ENCODE measurements at regions not wholly inside any gene's neighbourhood (a gene's known extent, or its start where the extent isn't known, plus 50 kb on each side); places are given as distances from the start of the nearest gene placed in this dataset.

GRCh38 chrY:8741343-8742069, 595.8 kb upstream of the TSPY4 start:
- Histone ChIP-seq H3K9ac (ENCODE audit: insufficient read depth, low read depth, low read length) (no peak overlapping the region), H3K9me3 (ENCODE audit: low read length) (no peaks in the 10 kb centered on the region; the same call in 1 of the 2 replicates), H3K4me2 (ENCODE audit: low read depth, low read length) (no peak overlapping the region), H3K36me3 (replicated peaks in 1 of 2; ENCODE audit: control insufficient read depth in 1 of 2, insufficient read depth in 2 of 2, low read length in 2 of 2) (no peaks in the 10 kb centered on the region), H3K4me3 (replicated peaks in 1 of 3; ENCODE audit: insufficient read depth in 1 of 3, low read depth in 2 of 3, low read length in 3 of 3) (no peak overlapping the region), H3K27me3 (ENCODE audit: control insufficient read depth in 1 of 2, insufficient read depth in 2 of 2, low read length in 2 of 2) (no peaks in the 10 kb centered on the region), H3K27ac (ENCODE audit: extremely low read length, insufficient read depth, low read length) (no peak overlapping the region), H3K79me2 (ENCODE audit: insufficient read depth, low read length) (no peaks in the 10 kb centered on the region), H2AFZ (ENCODE audit: low read length) (no peak overlapping the region), H4K20me1 (ENCODE audit: insufficient read depth, low read length) (no peaks in the 10 kb centered on the region), H3K4me1 (ENCODE audit: insufficient read depth, low read length) (no peaks in the 10 kb centered on the region)
- DNase-seq (ENCODE audit: low spot score), result no peak
- TF ChIP-seq, protein P1, sequence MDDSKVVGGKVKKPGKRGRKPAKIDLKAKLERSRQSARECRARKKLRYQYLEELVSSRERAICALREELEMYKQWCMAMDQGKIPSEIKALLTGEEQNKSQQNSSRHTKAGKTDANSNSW (CRISPR knock-in tag; IDR thresholded peaks at IDR 0.05; ENCODE audit: borderline replicate concordance), result no peak
- TF ChIP-seq MAX (IDR thresholded peaks at IDR 0.05) (no peak), ZNF749 (CRISPR knock-in tag; IDR thresholded peaks at IDR 0.05; ENCODE audit: borderline replicate concordance) (no peak), ZBTB7A (CRISPR knock-in tag; IDR thresholded peaks at IDR 0.05) (no peak), ARNTL (CRISPR knock-in tag; IDR thresholded peaks at IDR 0.05) (no peak), AGO1 (IDR thresholded peaks at IDR 0.05; ENCODE audit: low read depth, low read length, poor library complexity, severe bottlenecking) (no peak), ZSCAN21 (CRISPR knock-in tag; IDR thresholded peaks at IDR 0.05; ENCODE audit: borderline replicate concordance) (no peak), CREB1 (IDR thresholded peaks at IDR 0.05) (no peak), CREB1 (CRISPR knock-in tag; IDR thresholded peaks at IDR 0.05) (no peak), GATAD2A (CRISPR knock-in tag; IDR thresholded peaks at IDR 0.05) (no peak), USF2 (IDR thresholded peaks at IDR 0.05; ENCODE audit: low read depth, low read length) (no peak), USF2 (CRISPR knock-in tag; IDR thresholded peaks at IDR 0.05; ENCODE audit: borderline replicate concordance) (no peak), ZNF615 (CRISPR knock-in tag; IDR thresholded peaks at IDR 0.05; ENCODE audit: borderline replicate concordance) (no peak), NR2F1 (CRISPR knock-in tag; IDR thresholded peaks at IDR 0.05) (no peak), PPARG (CRISPR knock-in tag; conservative IDR thresholded peaks at IDR 0.05) (no peak)
- in situ Hi-C loops (cut with HindIII; ENCODE audit: extremely low pct_ligation_motif_present, low pct_unique_long_range_greater_than_20kb) (loop anchor here (25.0 kb wide), 1 partner anchor 104 kb away; no protein-coding TSS in a partner anchor), intact Hi-C loops (cut with micrococcal nuclease; ENCODE audit: unreplicated experiment) (no loop called here)
- BruUV-seq (replicated peaks), result no TSS peak
- FAIRE-seq, result no peak
- ChIA-PET CTCF (ENCODE audit: low intra/inter-chr PET ratio, low total read pairs) (no interaction called here), POLR2A (no interaction called here)
- ATAC-seq, result no peak
- WGBS (ENCODE audit: low lambda C conversion rate), result 62% methylated on average over 10 of the region's 21 CpGs

Measured in HepG2 (cell line).